B cell (primary cell): ENCODE measurements at regions not wholly inside any gene's neighbourhood (a gene's known extent, or its start where the extent isn't known, plus 50 kb on each side); places are given as distances from the start of the nearest gene placed in this dataset.

Experiments used
- EZH2 ChIP-seq: IDR thresholded peaks from 2 replicates; pipeline ENCODE4 v1.6.1; 2012; ENCODE audit warnings: borderline replicate concordance, low read depth, mild to moderate bottlenecking, moderate library complexity, low read length; ENCODE audit not compliant: insufficient read depth, poor library complexity, severe bottlenecking
- TF ChIP-seq, protein P1 (sequence below): fragments of 200-600 bp; IDR thresholded peaks from one replicate; pipeline ENCODE4 v1.8.0; 2022; ENCODE audit warnings: antibody characterized with exemption, mild to moderate bottlenecking

DNA sequence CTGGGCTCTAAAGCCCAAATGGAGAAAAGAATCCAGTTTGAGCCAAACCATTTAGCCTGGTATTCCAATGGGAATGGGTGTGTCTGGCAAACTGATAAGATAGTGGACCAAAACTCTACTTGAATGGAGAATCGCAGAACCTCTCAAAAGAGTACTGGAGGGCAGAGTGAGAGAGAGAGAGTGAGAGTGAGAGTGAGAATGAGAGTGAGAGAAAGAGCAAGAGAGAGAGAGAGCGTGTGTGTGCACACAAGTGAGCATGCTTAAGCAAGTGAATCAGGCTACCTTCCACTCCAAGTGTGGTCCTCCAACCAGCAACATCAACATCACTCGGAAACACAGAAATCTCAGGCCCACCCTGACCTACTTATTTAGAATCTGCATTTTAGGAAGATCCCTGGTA, 58.8 kb downstream of the UQCRFS1 start:
- TF ChIP-seq, protein P1, sequence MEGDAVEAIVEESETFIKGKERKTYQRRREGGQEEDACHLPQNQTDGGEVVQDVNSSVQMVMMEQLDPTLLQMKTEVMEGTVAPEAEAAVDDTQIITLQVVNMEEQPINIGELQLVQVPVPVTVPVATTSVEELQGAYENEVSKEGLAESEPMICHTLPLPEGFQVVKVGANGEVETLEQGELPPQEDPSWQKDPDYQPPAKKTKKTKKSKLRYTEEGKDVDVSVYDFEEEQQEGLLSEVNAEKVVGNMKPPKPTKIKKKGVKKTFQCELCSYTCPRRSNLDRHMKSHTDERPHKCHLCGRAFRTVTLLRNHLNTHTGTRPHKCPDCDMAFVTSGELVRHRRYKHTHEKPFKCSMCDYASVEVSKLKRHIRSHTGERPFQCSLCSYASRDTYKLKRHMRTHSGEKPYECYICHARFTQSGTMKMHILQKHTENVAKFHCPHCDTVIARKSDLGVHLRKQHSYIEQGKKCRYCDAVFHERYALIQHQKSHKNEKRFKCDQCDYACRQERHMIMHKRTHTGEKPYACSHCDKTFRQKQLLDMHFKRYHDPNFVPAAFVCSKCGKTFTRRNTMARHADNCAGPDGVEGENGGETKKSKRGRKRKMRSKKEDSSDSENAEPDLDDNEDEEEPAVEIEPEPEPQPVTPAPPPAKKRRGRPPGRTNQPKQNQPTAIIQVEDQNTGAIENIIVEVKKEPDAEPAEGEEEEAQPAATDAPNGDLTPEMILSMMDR = no peak
- TF ChIP-seq EZH2 = no peak
